Activated T-cell treated with anti-CD3 and anti-CD28 coated beads for 48 hours (primary cell): ENCODE measurements at regions not wholly inside any gene's neighbourhood (a gene's known extent, or its start where the extent isn't known, plus 50 kb on each side); places are given as distances from the start of the nearest gene placed in this dataset.
A peak's percentile ranks its signal among the peaks of the same experiment; 100 is the strongest.

ENCODE experiments used
- DNase-seq: peaks from one replicate; pipeline ENCODE4 v3.0.0-alpha.2; 2020; ENCODE audit warnings: low read depth

GRCh38 chr6:44679438-44680201 is 292.1 kb downstream of the CDC5L start:
- no peak for DNase-seq

DNA sequence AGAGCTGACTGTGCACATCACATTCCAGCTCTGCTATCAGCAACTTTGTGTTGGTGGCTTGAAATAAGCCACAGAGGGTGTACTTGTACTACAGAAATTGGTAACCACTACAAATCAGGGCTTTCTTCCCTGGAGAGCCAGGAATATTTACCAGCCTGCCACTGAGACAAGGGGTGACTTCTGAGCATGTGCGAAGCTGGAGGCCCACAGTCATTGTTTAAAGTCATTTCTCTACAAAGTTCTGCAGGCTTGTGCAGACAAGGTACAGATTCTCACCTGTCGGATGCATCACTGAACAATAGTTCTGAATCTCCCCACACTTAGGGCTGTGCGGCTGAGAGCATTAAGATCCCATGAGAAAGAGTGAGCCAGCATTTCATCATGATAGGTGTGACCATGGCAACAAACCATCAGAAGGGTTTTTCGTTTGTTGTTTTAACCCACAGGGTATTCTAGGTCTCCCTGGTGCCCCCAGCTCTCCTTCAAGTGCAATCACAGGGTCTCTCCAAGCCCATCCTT is 292.8 kb downstream of the CDC5L start:
- DNase-seq = no peak

GRCh38 chr6:44681761-44682160 is 294.3 kb downstream of the CDC5L start:
- DNase-seq = no peak

GRCh38 chr6:44682280-44682679 is 294.8 kb downstream of the CDC5L start:
- DNase-seq = no peak

DNA sequence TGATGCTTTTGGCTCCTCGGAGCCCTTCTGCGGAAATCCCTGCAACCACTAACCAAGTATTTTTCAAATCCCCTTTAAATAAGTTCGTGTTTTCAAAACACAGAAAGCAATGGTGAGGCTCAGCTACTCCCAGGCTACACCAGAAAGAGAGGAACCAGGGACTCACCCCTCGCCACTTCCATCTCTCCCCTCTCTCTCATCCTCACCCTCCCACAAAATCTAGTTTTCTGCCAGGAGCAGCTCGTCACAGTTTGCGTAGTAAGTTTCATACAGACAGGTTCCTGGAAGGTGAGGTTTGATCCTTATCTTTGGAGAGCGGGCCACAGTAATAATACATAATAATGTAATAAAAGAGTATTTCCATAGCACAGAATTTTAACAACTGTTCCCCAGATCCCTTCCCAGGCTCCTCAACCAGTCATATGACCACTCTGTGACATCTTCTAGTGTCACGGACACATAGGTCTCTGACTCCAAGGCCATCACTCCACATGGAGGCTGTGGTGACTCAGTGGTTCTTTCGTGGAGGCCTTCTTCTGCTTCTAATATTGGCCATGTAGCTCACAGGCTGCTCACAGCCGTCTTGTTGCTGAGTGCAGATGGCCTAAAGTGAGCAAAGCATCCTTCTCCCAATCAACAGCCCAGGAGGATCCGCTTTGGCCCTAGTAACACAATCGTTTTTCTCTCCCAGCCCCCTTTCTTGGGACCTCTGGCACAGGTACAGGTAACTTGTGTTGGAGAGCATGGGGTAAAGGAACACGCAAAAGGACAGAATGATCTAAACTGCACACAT is 295.7 kb downstream of the CDC5L start:
- no peak for DNase-seq

- DNase-seq = no peak
Measured at GRCh38 chr6:44685213-44685612, 297.7 kb downstream of the CDC5L start.

DNA sequence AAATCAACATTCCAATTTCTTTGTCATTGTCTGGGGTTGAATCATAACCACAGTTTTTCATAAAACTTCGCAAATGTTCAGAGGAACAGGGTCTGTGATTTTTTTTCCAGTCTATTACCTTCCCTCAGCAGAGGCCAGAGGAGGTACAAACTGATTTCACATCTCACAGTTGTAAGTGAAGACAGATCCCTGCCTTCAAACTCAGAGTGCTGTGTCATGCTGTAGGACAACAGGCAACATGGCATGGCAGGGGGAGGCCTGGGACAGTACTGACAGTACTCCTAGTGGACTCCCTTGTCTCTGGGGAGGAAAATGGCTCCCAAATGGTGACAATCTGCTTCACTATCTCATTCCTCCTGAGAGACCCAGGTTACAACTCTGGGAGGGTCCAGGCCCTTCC is 308.6 kb downstream of the CDC5L start:
- no peak for DNase-seq

DNA sequence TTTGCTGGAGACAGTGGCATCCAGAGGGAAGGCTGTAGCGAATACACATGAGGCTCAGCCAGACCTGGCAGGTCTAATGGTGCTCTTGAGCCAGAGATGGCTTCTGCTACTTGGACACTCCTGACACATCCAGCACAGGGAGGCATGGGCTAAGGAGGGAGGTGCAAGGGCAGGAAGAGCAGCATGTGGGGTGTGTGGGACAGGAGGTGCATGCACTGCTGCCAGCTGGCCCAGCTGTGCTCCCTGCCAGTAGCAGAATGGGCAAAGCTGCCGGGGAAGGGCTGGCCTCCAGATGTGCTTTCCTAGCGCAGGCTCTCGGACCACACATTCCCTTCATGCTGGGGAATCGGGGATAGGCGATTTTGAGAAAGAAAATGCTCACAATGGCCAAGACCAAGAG is 309.2 kb downstream of the CDC5L start:
- no peak for DNase-seq

GRCh38 chr6:44697327-44697726 is 309.8 kb downstream of the CDC5L start:
- DNase-seq = no peak

DNA sequence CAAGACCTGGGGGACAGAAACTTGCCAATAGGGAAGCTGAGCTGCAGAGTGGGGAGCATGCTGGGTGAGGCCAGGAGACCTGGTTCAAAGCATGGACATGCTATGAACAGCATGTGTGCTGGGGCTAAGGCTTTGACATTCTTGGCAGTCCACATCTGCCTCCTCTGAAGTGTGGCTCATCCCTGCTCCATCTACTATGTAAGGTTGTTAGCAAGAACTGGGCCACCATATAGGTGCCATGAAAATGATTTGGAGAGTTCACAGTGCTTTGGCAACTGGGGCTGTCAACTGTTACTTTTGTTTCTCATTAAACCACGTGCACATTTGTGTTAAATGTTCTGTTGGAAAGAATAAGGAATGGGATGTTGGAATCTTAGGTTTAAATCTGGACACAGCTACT is 311.1 kb downstream of the CDC5L start:
- DNase-seq = no peak

GRCh38 chr6:44699082-44699481 is 311.6 kb downstream of the CDC5L start:
- no peak for DNase-seq

GRCh38 chr6:44699851-44700250 is 312.3 kb downstream of the CDC5L start:
- DNase-seq = no peak

GRCh38 chr6:44700422-44700821 is 312.9 kb downstream of the CDC5L start:
- no peak for DNase-seq

DNA sequence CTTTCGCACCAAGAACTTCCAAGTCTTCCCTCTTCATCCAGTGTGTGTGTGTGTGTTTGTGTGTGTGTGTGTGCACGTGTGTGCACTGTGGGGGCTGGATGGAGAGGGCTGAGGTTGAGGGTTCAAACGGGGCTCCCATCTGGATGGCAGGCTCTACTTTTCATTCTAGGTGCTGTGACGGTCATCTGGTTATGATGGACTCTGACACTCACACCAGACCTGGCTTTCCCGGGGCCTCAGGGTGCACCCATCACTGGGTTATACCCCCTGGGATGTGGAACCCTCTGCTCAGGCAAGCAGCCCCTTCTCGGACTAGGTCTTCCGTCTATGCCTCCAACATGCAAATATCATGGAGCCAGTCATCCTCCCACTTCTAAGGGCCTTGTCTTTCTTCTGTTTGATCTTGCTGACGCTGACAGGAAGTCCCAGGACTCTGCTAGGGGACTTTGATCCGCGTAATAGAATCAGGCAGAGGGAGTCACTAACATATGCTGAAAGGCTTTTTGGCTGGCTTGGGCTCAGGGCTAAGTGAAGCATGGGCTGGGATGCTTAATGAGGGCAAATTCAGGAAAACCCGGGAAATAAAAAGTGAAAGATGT is 313.6 kb downstream of the CDC5L start:
- DNase-seq = no peak

GRCh38 chr6:44701637-44702101 is 314.2 kb downstream of the CDC5L start:
- no peak for DNase-seq

GRCh38 chr6:44702292-44702691 is 314.8 kb downstream of the CDC5L start:
- DNase-seq = no peak

DNA sequence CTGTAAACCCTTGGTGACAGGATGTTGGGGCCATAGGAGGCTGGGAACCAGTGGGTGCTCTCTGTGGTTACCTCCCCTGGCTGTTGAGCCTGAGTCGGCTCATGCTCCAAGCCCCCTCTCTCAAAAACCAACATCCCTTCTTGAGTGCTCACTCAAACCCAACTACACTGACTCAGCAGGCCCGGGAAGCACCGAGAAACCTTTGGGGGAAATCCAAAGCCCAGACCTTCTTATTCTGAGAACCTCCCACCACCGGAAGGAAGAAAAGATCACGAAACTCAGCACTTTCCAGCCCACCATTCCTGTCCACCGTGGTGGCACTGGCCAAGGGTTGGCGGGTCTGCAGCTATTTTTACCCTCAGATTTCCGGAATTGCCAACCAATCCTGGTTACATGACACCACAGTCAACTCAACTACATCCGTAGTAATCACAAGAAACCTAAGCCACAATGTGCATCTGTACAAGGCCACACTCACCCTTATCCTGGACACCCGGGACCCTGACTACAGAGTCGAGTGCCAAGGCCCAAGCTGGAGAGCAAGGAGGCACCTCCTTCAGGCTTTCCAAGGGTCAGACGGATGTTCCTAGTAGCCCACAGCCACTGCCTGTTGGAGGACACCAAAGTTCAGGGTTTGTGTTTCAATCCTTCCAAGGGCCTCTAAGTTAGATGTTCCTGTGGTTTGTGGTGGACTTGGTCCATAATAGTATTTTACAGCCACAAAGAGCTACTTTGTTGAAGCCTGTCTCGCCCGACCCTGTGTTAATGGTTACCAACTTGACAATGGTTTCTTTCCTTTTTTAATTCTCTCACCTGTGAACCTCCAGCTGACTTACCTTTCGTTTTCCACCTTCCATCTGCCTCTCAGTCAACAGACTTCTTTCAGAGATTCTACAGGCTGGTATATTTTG is 317.0 kb downstream of the CDC5L start:
- DNase-seq = peak; percentile 27

DNA sequence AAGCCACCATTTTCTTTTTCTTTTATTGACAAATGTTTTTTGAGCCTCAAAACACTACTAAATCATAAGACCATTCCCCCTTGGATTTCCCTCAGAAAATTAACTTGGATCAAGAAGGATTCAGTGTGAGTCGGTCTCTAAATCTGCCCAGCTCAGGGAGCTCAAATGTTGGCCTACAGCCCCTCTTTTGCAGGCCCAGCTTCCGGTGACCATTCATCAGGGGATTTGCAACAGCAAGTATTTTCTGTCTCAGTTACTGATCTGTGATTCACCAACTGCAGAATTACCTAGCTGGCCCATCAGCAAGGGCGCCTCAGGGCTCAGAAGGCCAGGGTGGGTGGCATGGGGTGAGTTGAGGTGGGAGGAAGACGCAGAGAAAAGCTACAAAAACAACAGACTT is 318.1 kb downstream of the CDC5L start:
- DNase-seq = no peak

DNA sequence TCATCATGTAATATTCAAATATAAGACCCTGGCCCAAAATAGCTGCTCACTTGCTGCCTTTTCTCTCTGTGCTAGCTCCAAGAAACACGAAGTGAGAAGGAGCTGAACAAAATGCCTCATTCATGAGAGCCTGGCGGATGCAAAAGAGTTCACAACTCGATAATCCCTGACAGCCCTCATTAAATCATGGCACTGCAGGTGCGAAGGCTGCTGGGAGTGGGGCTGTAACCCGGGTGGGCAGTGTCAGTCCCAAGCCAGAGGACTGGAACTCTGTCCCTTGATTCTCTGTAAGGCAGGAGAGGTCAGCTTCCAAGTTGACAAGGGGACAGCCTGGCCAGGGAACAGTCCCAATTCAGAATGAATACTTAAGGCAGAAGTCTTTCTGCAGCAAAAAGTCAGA is 318.5 kb downstream of the CDC5L start:
- DNase-seq = no peak

GRCh38 chr6:44708208-44708607 is 320.7 kb downstream of the CDC5L start:
- DNase-seq = no peak

GRCh38 chr6:44712353-44713111 is 325.0 kb downstream of the CDC5L start:
- DNase-seq = no peak
